Stimulated activated CD4-positive, alpha-beta T cell treated with anti-CD3 and anti-CD28 coated beads, Interleukin-4, amount 100 ng/mL, for 48 hours (primary cell): ENCODE measurements at regions not wholly inside any gene's neighbourhood (a gene's known extent, or its start where the extent isn't known, plus 50 kb on each side); places are given as distances from the start of the nearest gene placed in this dataset.
"Not testable (repeated sequence)": the region's sequence is repeated elsewhere in the genome, so short reads cannot be mapped to it uniquely, and the experiment has no call there.

Experiments used
- DNase-seq, 2 donors: peaks; one replicate each; pipeline ENCODE4 v3.0.0-alpha.2; 2020; ENCODE audit warnings: low read depth in 2 of 2

GRCh38 chrX:10965174-10965798 lies 145.8 kb upstream of the HCCS start:
- DNase-seq, result no peak

- DNase-seq, result no peak
Observed at GRCh38 chrX:10966057-10966456, 145.1 kb upstream of the HCCS start.

GRCh38 chrX:10971176-10971575 lies 140.0 kb upstream of the HCCS start:
- no peak for DNase-seq

GRCh38 chrX:10971759-10972158 lies 139.4 kb upstream of the HCCS start:
- DNase-seq, result no peak

- DNase-seq, result no peak
Observed at GRCh38 chrX:10972706-10973105, 138.4 kb upstream of the HCCS start.

GRCh38 chrX:10974920-10975319 lies 136.2 kb upstream of the HCCS start:
- DNase-seq, result no peak

GRCh38 chrX:10979956-10980355 lies 131.2 kb upstream of the HCCS start:
- no peak for DNase-seq

GRCh38 chrX:10981506-10981905 lies 129.6 kb upstream of the HCCS start:
- DNase-seq, result no peak

- DNase-seq, result no peak
Observed at GRCh38 chrX:10983526-10983925, 127.6 kb upstream of the HCCS start.

- DNase-seq, result no peak
Observed at GRCh38 chrX:10984213-10984612, 126.9 kb upstream of the HCCS start.

GRCh38 chrX:10986616-10987015 lies 124.5 kb upstream of the HCCS start:
- no peak for DNase-seq

- no peak for DNase-seq
Observed at GRCh38 chrX:10988653-10989052, 122.5 kb upstream of the HCCS start.

GRCh38 chrX:10989386-10989785 lies 121.7 kb upstream of the HCCS start:
- no peak for DNase-seq

- no peak for DNase-seq
Observed at GRCh38 chrX:10990418-10990817, 120.7 kb upstream of the HCCS start.

GRCh38 chrX:10990976-10991375 lies 120.2 kb upstream of the HCCS start:
- no peak for DNase-seq

GRCh38 chrX:10992110-10992509 lies 119.0 kb upstream of the HCCS start:
- DNase-seq, result no peak

- DNase-seq, result not testable (repeated sequence)
Observed at GRCh38 chrX:11007076-11007475, 104.1 kb upstream of the HCCS start.

- DNase-seq, result no peak
Observed at GRCh38 chrX:11010476-11010875, 100.7 kb upstream of the HCCS start.

- no peak for DNase-seq
Observed at GRCh38 chrX:11016728-11017127, 94.4 kb upstream of the HCCS start.

GRCh38 chrX:11022588-11022987 lies 88.5 kb upstream of the HCCS start:
- DNase-seq, result not testable (repeated sequence)

- no peak for DNase-seq
Observed at GRCh38 chrX:11039926-11040325, 71.2 kb upstream of the HCCS start.

- DNase-seq, result no peak
Observed at GRCh38 chrX:11040405-11040804, 70.7 kb upstream of the HCCS start.

- DNase-seq, result no peak
Observed at GRCh38 chrX:11040996-11041395, 70.1 kb upstream of the HCCS start.

GRCh38 chrX:11050013-11050412 lies 61.1 kb upstream of the HCCS start:
- DNase-seq, result no peak
